K562 (cell line): ENCODE measurements at regions not wholly inside any gene's neighbourhood (a gene's known extent, or its start where the extent isn't known, plus 50 kb on each side); places are given as distances from the start of the nearest gene placed in this dataset.

Experiments
- ATF1 ChIP-seq, 2 experiments: fragments of 450-650 bp in 1 of 2; IDR thresholded peaks; 2 replicates each; pipeline ENCODE4 v1.6.1; 2016; ENCODE audit warnings: missing compliant biosample characterization in 1 of 2, missing genetic modification characterization in 1 of 2
- CREB5 ChIP-seq: fragments of 250-450 bp; sonication (Bioruptor Pico); IDR thresholded peaks from 2 replicates; pipeline ENCODE4 v1.5.0; 2020; ENCODE audit warnings: mild to moderate bottlenecking
- E2F4 ChIP-seq: sonication (generic); formaldehyde crosslinking; IDR thresholded peaks from 2 replicates; pipeline ENCODE4 v1.8.0; 2022; ENCODE audit warnings: mild to moderate bottlenecking, low read depth, missing genetic modification reagents
- ESRRB ChIP-seq: fragments of 250-450 bp; sonication (Bioruptor Pico); IDR thresholded peaks from 2 replicates; pipeline ENCODE4 v1.5.0; 2020; ENCODE audit warnings: mild to moderate bottlenecking, moderate library complexity, borderline replicate concordance
- HES1 ChIP-seq: fragments of 450-650 bp; IDR thresholded peaks from 2 replicates; pipeline ENCODE4 v1.6.1; 2016; ENCODE audit warnings: low read depth, mild to moderate bottlenecking, moderate library complexity
- HOMEZ ChIP-seq: fragments of 250-450 bp; sonication (Bioruptor Pico); IDR thresholded peaks from 2 replicates; pipeline ENCODE4 v1.4.0; 2020; ENCODE audit warnings: mild to moderate bottlenecking, moderate library complexity
- L3MBTL2 ChIP-seq: fragments of 450-650 bp; IDR thresholded peaks from 2 replicates; pipeline ENCODE4 v1.6.1; 2016; ENCODE audit warnings: mild to moderate bottlenecking, moderate library complexity
- MAX ChIP-seq: sonication (generic); formaldehyde crosslinking; IDR thresholded peaks from 2 replicates; pipeline ENCODE4 v1.9.0; 2022; ENCODE audit warnings: mild to moderate bottlenecking, missing genetic modification reagents
- MED1 ChIP-seq: sonication (generic); formaldehyde crosslinking; IDR thresholded peaks from 2 replicates; pipeline ENCODE4 v1.8.1; 2023; ENCODE audit warnings: missing genetic modification reagents, borderline replicate concordance
- NFATC3 ChIP-seq: fragments of 450-650 bp; IDR thresholded peaks from 2 replicates; pipeline ENCODE4 v1.6.1; 2017; ENCODE audit warnings: mild to moderate bottlenecking
- NRF1 ChIP-seq, 2 experiments: fragments of 450-650 bp; IDR thresholded peaks in 1 of 2; conservative IDR thresholded peaks in 1 of 2; 2 replicates each; pipeline ENCODE4 v1.6.1; 2014; ENCODE audit warnings: mild to moderate bottlenecking in 2 of 2
- TRIM24 ChIP-seq, 2 experiments: fragments of 450-650 bp; IDR thresholded peaks; 2 replicates each; pipeline ENCODE4 v1.6.1; 2016
- ZBTB40 ChIP-seq, 2 experiments: fragments of 450-650 bp in 1 of 2; sonication (generic) in 1 of 2; formaldehyde crosslinking in 1 of 2; IDR thresholded peaks; 2 replicates each; pipeline versions ENCODE4 v1.7.1 to v1.9.0; 2016 to 2022; ENCODE audit warnings: inconsistent platforms in 1 of 2, mild to moderate bottlenecking in 1 of 2, missing genetic modification reagents in 1 of 2
- TF ChIP-seq, protein P1 (sequence below), 3 experiments: IDR thresholded peaks in 2 of 3; conservative IDR thresholded peaks in 1 of 3; 2 replicates each; pipeline ENCODE4 v1.5.1; 2011 to 2012; ENCODE audit warnings: low read length in 3 of 3, mild to moderate bottlenecking in 3 of 3, control low read depth in 2 of 3, improper control_type of control experiment in 1 of 3, inconsistent platforms in 1 of 3, low read depth in 1 of 3, mixed read lengths in 1 of 3, moderate library complexity in 1 of 3; ENCODE audit not compliant: insufficient read depth in 2 of 3

- TF ChIP-seq L3MBTL2 (no peak), ZBTB40 (IDR thresholded peaks at IDR 0.05) (no peak), ZBTB40 (CRISPR knock-in tag; IDR thresholded peaks at IDR 0.05) (no peak), ESRRB (CRISPR knock-in tag) (no peak), E2F4 (CRISPR knock-in tag) (no peak), HOMEZ (CRISPR knock-in tag) (no peak), HES1 (no peak), ATF1 (CRISPR knock-in tag; IDR thresholded peaks at IDR 0.05) (no peak), ATF1 (tag; IDR thresholded peaks at IDR 0.05) (no peak), TRIM24 (IDR thresholded peaks at IDR 0.05) (no peak), MAX (CRISPR knock-in tag) (no peak), NRF1 (conservative IDR thresholded peaks at IDR 0.05 in 1 of 2, IDR thresholded peaks at IDR 0.05 in 1 of 2) (no peak), MED1 (CRISPR knock-in tag) (no peak), CREB5 (CRISPR knock-in tag) (no peak), NFATC3 (no peak)
- TF ChIP-seq, protein P1, sequence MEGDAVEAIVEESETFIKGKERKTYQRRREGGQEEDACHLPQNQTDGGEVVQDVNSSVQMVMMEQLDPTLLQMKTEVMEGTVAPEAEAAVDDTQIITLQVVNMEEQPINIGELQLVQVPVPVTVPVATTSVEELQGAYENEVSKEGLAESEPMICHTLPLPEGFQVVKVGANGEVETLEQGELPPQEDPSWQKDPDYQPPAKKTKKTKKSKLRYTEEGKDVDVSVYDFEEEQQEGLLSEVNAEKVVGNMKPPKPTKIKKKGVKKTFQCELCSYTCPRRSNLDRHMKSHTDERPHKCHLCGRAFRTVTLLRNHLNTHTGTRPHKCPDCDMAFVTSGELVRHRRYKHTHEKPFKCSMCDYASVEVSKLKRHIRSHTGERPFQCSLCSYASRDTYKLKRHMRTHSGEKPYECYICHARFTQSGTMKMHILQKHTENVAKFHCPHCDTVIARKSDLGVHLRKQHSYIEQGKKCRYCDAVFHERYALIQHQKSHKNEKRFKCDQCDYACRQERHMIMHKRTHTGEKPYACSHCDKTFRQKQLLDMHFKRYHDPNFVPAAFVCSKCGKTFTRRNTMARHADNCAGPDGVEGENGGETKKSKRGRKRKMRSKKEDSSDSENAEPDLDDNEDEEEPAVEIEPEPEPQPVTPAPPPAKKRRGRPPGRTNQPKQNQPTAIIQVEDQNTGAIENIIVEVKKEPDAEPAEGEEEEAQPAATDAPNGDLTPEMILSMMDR (IDR thresholded peaks at IDR 0.05 in 2 of 3, conservative IDR thresholded peaks at IDR 0.05 in 1 of 3; ENCODE audit: insufficient read depth in 2 of 3, low read depth in 1 of 3, low read length in 3 of 3): no peak
Observed at GRCh38 chr6:137665342-137665934, 171.2 kb upstream of the OLIG3 start.
